H9 (cell line): ENCODE measurements at regions not wholly inside any gene's neighbourhood (a gene's known extent, or its start where the extent isn't known, plus 50 kb on each side); places are given as distances from the start of the nearest gene placed in this dataset.

Experiments used
- DNase-seq: peaks from one replicate; pipeline ENCODE4 v3.0.0-alpha.2; 2017
- H2AFZ ChIP-seq: one replicate; pipeline ENCODE4 v1.6.1; 2013; ENCODE audit warnings: mild to moderate bottlenecking, low read length, control low read depth, moderate library complexity
- H2AK5ac ChIP-seq: 2 replicates; pipeline ENCODE4 v1.6.1; 2013; ENCODE audit warnings: low read length, control low read depth, mixed read lengths; ENCODE audit not compliant: insufficient read length
- H2BK120ac ChIP-seq: one replicate; pipeline ENCODE4 v1.6.1; 2013; ENCODE audit warnings: low read depth, mild to moderate bottlenecking, low read length, control low read depth, inconsistent platforms; ENCODE audit not compliant: poor library complexity, severe bottlenecking
- H2BK12ac ChIP-seq: 2 replicates; pipeline ENCODE4 v1.6.1; 2013; ENCODE audit warnings: low read length, control low read depth, mixed read lengths, low read depth; ENCODE audit not compliant: insufficient read length
- H2BK15ac ChIP-seq: 2 replicates; pipeline ENCODE4 v1.6.1; 2013; ENCODE audit warnings: low read depth, low read length, control low read depth
- H2BK20ac ChIP-seq: one replicate; pipeline ENCODE4 v1.6.1; 2013; ENCODE audit warnings: low read depth, mild to moderate bottlenecking, low read length, control low read depth, inconsistent platforms; ENCODE audit not compliant: poor library complexity, severe bottlenecking
- H2BK5ac ChIP-seq: 2 replicates; pipeline ENCODE4 v1.6.1; 2013; ENCODE audit warnings: low read length, control low read depth, mixed read lengths; ENCODE audit not compliant: insufficient read length
- H3K14ac ChIP-seq: 2 replicates; pipeline ENCODE4 v1.6.1; 2013; ENCODE audit warnings: low read length, control low read depth; ENCODE audit not compliant: insufficient read depth
- H3K18ac ChIP-seq: 2 replicates; pipeline ENCODE4 v1.6.1; 2013; ENCODE audit warnings: low read depth, mild to moderate bottlenecking, mixed read lengths, low read length, control low read depth; ENCODE audit not compliant: insufficient read length
- H3K23ac ChIP-seq: 2 replicates; pipeline ENCODE4 v1.6.1; 2013; ENCODE audit warnings: low read length, control low read depth, mixed read lengths, low read depth; ENCODE audit not compliant: insufficient read length
- H3K23me2 ChIP-seq: 2 replicates; pipeline ENCODE4 v1.6.1; 2013; ENCODE audit warnings: low read depth, mild to moderate bottlenecking, mixed read lengths, low read length, control low read depth; ENCODE audit not compliant: insufficient read length, poor library complexity, severe bottlenecking
- H3K27ac ChIP-seq: 2 replicates; pipeline ENCODE4 v1.5.1; 2013; ENCODE audit warnings: low read length, control low read depth, mixed read lengths, low read depth; ENCODE audit not compliant: insufficient read length
- H3K27me3 ChIP-seq: 2 replicates; pipeline ENCODE4 v1.6.1; 2013; ENCODE audit warnings: low read length, control low read depth, inconsistent platforms; ENCODE audit not compliant: insufficient read depth
- H3K4ac ChIP-seq: 2 replicates; pipeline ENCODE4 v1.6.1; 2013; ENCODE audit warnings: low read depth, mild to moderate bottlenecking, control low read depth, inconsistent platforms, low read length, moderate library complexity
- H3K4me1 ChIP-seq: 2 replicates; pipeline ENCODE4 v1.6.1; 2013; ENCODE audit warnings: low read length, control low read depth, inconsistent platforms; ENCODE audit not compliant: insufficient read depth
- H3K4me2 ChIP-seq: 2 replicates; pipeline ENCODE4 v1.6.1; 2013; ENCODE audit warnings: low read length, control low read depth, mixed read lengths; ENCODE audit not compliant: insufficient read length, insufficient read depth
- H3K56ac ChIP-seq: 2 replicates; pipeline ENCODE4 v1.6.1; 2013; ENCODE audit warnings: low read depth, mild to moderate bottlenecking, mixed read lengths, low read length, control low read depth; ENCODE audit not compliant: insufficient read length
- H3K79me1 ChIP-seq: 2 replicates; pipeline ENCODE4 v1.6.1; 2013; ENCODE audit warnings: low read depth, mild to moderate bottlenecking, moderate library complexity, low read length, control low read depth, inconsistent platforms; ENCODE audit not compliant: insufficient read depth, poor library complexity, severe bottlenecking
- H3K79me2 ChIP-seq: 2 replicates; pipeline ENCODE4 v1.6.1; 2013; ENCODE audit warnings: low read length, control low read depth, inconsistent platforms; ENCODE audit not compliant: insufficient read depth
- H3K9ac ChIP-seq: 2 replicates; pipeline ENCODE4 v1.6.1; 2013; ENCODE audit warnings: low read length, control low read depth, mixed read lengths; ENCODE audit not compliant: insufficient read length; ENCODE audit errors: extremely low read depth
- H3K9me3 ChIP-seq: one replicate; pipeline ENCODE4 v1.6.1; 2013; ENCODE audit warnings: low read depth, low read length, inconsistent platforms; ENCODE audit not compliant: control insufficient read depth
- H3T11ph ChIP-seq: one replicate; pipeline ENCODE4 v1.6.1; 2013; ENCODE audit warnings: mild to moderate bottlenecking, low read length, control low read depth, inconsistent platforms
- H4K20me1 ChIP-seq: one replicate; pipeline ENCODE4 v1.6.1; 2013; ENCODE audit not compliant: control insufficient read depth, insufficient read length, insufficient read depth
- H4K5ac ChIP-seq: 2 replicates; pipeline ENCODE4 v1.6.1; 2013; ENCODE audit warnings: low read depth, mild to moderate bottlenecking, mixed read lengths, low read length, control low read depth; ENCODE audit not compliant: insufficient read length
- H4K8ac ChIP-seq: replicated peaks from 2 replicates; pipeline ENCODE4 v1.6.1; 2013; ENCODE audit warnings: low read length, control low read depth, mixed read lengths, low read depth; ENCODE audit not compliant: insufficient read length
- H4K91ac ChIP-seq: 2 replicates; pipeline ENCODE4 v1.6.1; 2013; ENCODE audit warnings: low read depth, mild to moderate bottlenecking, moderate library complexity, mixed read lengths, low read length, control low read depth; ENCODE audit not compliant: insufficient read length
- H3K27ac Mint-ChIP-seq, 3 experiments: 2 replicates in 2 of 3; 3 replicates in 1 of 3; pipeline ENCODE4 v1.8.0; 2020 to 2021; ENCODE audit warnings: mixed read lengths in 3 of 3, mild to moderate bottlenecking in 1 of 3, moderate library complexity in 1 of 3
- H3K27me3 Mint-ChIP-seq: 2 replicates; pipeline ENCODE4 v1.8.0; 2021; ENCODE audit warnings: low read depth, mild to moderate bottlenecking, moderate library complexity, mixed read lengths
- H3K36me3 Mint-ChIP-seq, 3 experiments: 2 replicates in 2 of 3; 3 replicates in 1 of 3; pipeline ENCODE4 v1.8.0; 2020 to 2021; ENCODE audit warnings: low read depth in 3 of 3, mixed read lengths in 3 of 3; ENCODE audit not compliant: insufficient read depth in 1 of 3
- H3K4me1 Mint-ChIP-seq, 2 experiments: 2 replicates each; pipeline ENCODE4 v1.8.0; 2020; ENCODE audit warnings: mixed read lengths in 2 of 2
- H3K4me3 Mint-ChIP-seq, 2 experiments: 2 replicates in 1 of 2; 3 replicates in 1 of 2; pipeline ENCODE4 v1.8.0; 2020 to 2021; ENCODE audit warnings: mild to moderate bottlenecking in 2 of 2, mixed read lengths in 2 of 2, moderate library complexity in 1 of 2
- H3K9me3 Mint-ChIP-seq, 2 experiments: 2 replicates in 1 of 2; 3 replicates in 1 of 2; pipeline ENCODE4 v1.8.0; 2020; ENCODE audit warnings: mild to moderate bottlenecking in 2 of 2, mixed read lengths in 2 of 2, moderate library complexity in 1 of 2
- CTCF ChIP-seq: fragments of 200-600 bp; sonication (generic); conservative IDR thresholded peaks from 3 replicates; pipeline ENCODE4 v1.8.0; 2021; ENCODE audit warnings: antibody characterized with exemption, mild to moderate bottlenecking
- WGBS: extraction: QIAGEN DNeasy Blood & Tissue Kit; methylation state at CpG from one replicate; pipeline ENCODE4 v1.1.7; 2013; ENCODE audit warnings: missing lambda C conversion rate, low lambda C conversion rate, mixed read lengths; ENCODE audit not compliant: insufficient read length; ENCODE audit errors: extremely low coverage; 5-methylcytosine and 5-hydroxymethylcytosine counted together

GRCh38 chr15:98549003-98549402, 99.3 kb upstream of the IGF1R start:
- H3K9me3 ChIP-seq: no peaks in the 10 kb centered on the region
- H2BK5ac ChIP-seq: no peak overlapping the region
- H4K91ac ChIP-seq: no peak overlapping the region
- H2AK5ac ChIP-seq: no peak overlapping the region
- peak overlapping the region; percentile 93 for H3K4me2 ChIP-seq
- H3K36me3 Mint-ChIP-seq: peaks cover 0 to 6% (median 0%) of the 10 kb centered on the region in 3 experiments; a peak in 4 of 7 replicates
- H3K4me1 Mint-ChIP-seq: peaks cover 26 to 43% of the 10 kb centered on the region in 2 experiments
- no peak for TF ChIP-seq CTCF
- H3K27me3 ChIP-seq: no peaks in the 10 kb centered on the region; the same call in 1 of the 2 replicates
- no peak overlapping the region for H4K5ac ChIP-seq
- H3K23ac ChIP-seq: no peak overlapping the region
- no peak overlapping the region for H3K9ac ChIP-seq
- H3K14ac ChIP-seq: no peak overlapping the region
- no peak overlapping the region for H3K18ac ChIP-seq
- no peak overlapping the region for H2BK120ac ChIP-seq
- H3K27ac ChIP-seq: no peak overlapping the region
- no peak overlapping the region for H3K27ac Mint-ChIP-seq
- no peaks in the 10 kb centered on the region for H4K20me1 ChIP-seq
- H3K4me3 Mint-ChIP-seq: peak overlapping the region; percentile 73 to 91
- no peak overlapping the region for H2BK12ac ChIP-seq
- H3K79me1 ChIP-seq: no peaks in the 10 kb centered on the region
- peaks cover 9% of the 10 kb centered on the region; the same call in 1 of the 2 replicates for H3K4me1 ChIP-seq
- no peak overlapping the region for H2BK20ac ChIP-seq
- H3T11ph ChIP-seq: no peak overlapping the region
- no peak for DNase-seq
- no peak overlapping the region for H2AFZ ChIP-seq
- WGBS: no CpG with 5 or more reads among the region's 11 CpGs
- no peak overlapping the region for H3K56ac ChIP-seq
- H3K79me2 ChIP-seq: no peaks in the 10 kb centered on the region
- peaks cover 4 to 5% of the 10 kb centered on the region in 2 experiments; a peak in 3 of 5 replicates for H3K9me3 Mint-ChIP-seq
- no peak overlapping the region for H2BK15ac ChIP-seq
- H3K23me2 ChIP-seq: peaks cover 12% of the 10 kb centered on the region
- no peak overlapping the region for H3K4ac ChIP-seq
- H4K8ac ChIP-seq: no peak overlapping the region
- H3K27me3 Mint-ChIP-seq: peaks cover 40% of the 10 kb centered on the region
